ENCODE measurements at regions not wholly inside any gene's neighbourhood (a gene's known extent, or its start where the extent isn't known, plus 50 kb on each side); places are given as distances from the start of the nearest gene placed in this dataset.

DNA sequence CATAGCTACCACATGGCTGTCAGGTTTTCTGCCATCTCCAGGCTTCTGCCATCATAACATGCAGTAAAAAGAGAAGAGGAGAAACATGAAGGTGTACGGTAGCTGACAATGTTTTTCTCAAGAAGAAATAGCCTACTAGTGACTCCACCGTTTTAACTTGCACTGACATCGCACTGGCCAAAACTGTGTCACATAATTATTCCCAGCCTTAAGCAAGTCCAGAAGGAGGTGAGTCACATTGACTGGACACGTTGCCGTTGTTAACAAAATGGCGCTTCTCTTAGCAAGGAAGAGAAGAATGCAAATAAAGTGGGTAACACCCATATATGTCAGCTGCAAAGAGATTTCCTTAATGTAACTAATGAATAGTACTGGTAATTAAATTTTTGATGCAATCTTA is 810.4 kb upstream of the SLC10A2 start:
- TF ChIP-seq, protein P1, sequence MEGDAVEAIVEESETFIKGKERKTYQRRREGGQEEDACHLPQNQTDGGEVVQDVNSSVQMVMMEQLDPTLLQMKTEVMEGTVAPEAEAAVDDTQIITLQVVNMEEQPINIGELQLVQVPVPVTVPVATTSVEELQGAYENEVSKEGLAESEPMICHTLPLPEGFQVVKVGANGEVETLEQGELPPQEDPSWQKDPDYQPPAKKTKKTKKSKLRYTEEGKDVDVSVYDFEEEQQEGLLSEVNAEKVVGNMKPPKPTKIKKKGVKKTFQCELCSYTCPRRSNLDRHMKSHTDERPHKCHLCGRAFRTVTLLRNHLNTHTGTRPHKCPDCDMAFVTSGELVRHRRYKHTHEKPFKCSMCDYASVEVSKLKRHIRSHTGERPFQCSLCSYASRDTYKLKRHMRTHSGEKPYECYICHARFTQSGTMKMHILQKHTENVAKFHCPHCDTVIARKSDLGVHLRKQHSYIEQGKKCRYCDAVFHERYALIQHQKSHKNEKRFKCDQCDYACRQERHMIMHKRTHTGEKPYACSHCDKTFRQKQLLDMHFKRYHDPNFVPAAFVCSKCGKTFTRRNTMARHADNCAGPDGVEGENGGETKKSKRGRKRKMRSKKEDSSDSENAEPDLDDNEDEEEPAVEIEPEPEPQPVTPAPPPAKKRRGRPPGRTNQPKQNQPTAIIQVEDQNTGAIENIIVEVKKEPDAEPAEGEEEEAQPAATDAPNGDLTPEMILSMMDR (IDR thresholded peaks at IDR 0.05), result no peak
- TF ChIP-seq POLR2A (IDR thresholded peaks at IDR 0.05) (no peak), POLR2AphosphoS5 (IDR thresholded peaks at IDR 0.05) (no peak)

All from breast epithelium (tissue), 3 donors.